HAP-1 (cell line): ENCODE measurements at regions not wholly inside any gene's neighbourhood (a gene's known extent, or its start where the extent isn't known, plus 50 kb on each side); places are given as distances from the start of the nearest gene placed in this dataset.

Experiments
- DNase-seq, 2 experiments: peaks; one replicate each; pipeline ENCODE4 v3.0.0-alpha.2; 2016 to 2020; ENCODE audit warnings: low spot score in 2 of 2
- H3K27me3 ChIP-seq: fragments of 250-450 bp; sonication (Bioruptor Pico); 2 replicates; pipeline ENCODE4 v1.5.1; 2020; ENCODE audit warnings: low read depth, mild to moderate bottlenecking, moderate library complexity
- H3K36me3 ChIP-seq: fragments of 250-450 bp; sonication (Bioruptor Pico); replicated peaks from 2 replicates; pipeline ENCODE4 v1.5.1; 2020; ENCODE audit warnings: mild to moderate bottlenecking
- H3K4me1 ChIP-seq: fragments of 250-450 bp; sonication (Bioruptor Pico); 2 replicates; pipeline ENCODE4 v1.5.1; 2020; ENCODE audit warnings: mild to moderate bottlenecking
- H3K4me3 ChIP-seq: fragments of 250-450 bp; sonication (Bioruptor Pico); 2 replicates; pipeline ENCODE4 v1.5.1; 2020; ENCODE audit warnings: mild to moderate bottlenecking, moderate library complexity
- H3K9me3 ChIP-seq: fragments of 250-450 bp; sonication (Bioruptor Pico); 2 replicates; pipeline ENCODE4 v1.5.1; 2020; ENCODE audit warnings: mild to moderate bottlenecking, moderate library complexity
- in situ Hi-C: fragments of 300-500 bp; cut with MboI; formaldehyde crosslinking; loops from 3 replicates; pipeline ENCODE4 v1.14.3; 2020; ENCODE audit warnings: low sequenced_read_pairs, inconsistent platforms, mixed read lengths

GRCh38 chr2:239664216-239664810 lies 263.5 kb upstream of the HDAC4 start:
- Histone ChIP-seq H3K4me3 (no peak overlapping the region), H3K27me3 (no peaks in the 10 kb centered on the region; the same call in 1 of the 2 replicates), H3K36me3 (no peaks in the 10 kb centered on the region), H3K4me1 (no peaks in the 10 kb centered on the region), H3K9me3 (no peaks in the 10 kb centered on the region)
- DNase-seq = no peak
- in situ Hi-C loops = no loop called here

- no peaks in the 10 kb centered on the region for H3K9me3 ChIP-seq
- H3K27me3 ChIP-seq = no peaks in the 10 kb centered on the region; the same call in 1 of the 2 replicates
- no peak for DNase-seq
- no peaks in the 10 kb centered on the region for H3K36me3 ChIP-seq
- in situ Hi-C loops = no loop called here
- H3K4me1 ChIP-seq = no peaks in the 10 kb centered on the region
- H3K4me3 ChIP-seq = no peak overlapping the region
Observed at GRCh38 chr2:239663364-239663924, 262.6 kb upstream of the HDAC4 start.

- Histone ChIP-seq H3K4me1 (no peaks in the 10 kb centered on the region), H3K9me3 (no peaks in the 10 kb centered on the region), H3K27me3 (no peaks in the 10 kb centered on the region; the same call in 1 of the 2 replicates), H3K4me3 (no peak overlapping the region), H3K36me3 (no peaks in the 10 kb centered on the region)
- no peak for DNase-seq
- in situ Hi-C loops = no loop called here
Observed at GRCh38 chr2:239662413-239663120, 261.7 kb upstream of the HDAC4 start.

GRCh38 chr2:239661334-239662312 lies 260.8 kb upstream of the HDAC4 start:
- Histone ChIP-seq H3K4me3 (no peak overlapping the region), H3K27me3 (no peaks in the 10 kb centered on the region; the same call in 1 of the 2 replicates), H3K9me3 (no peaks in the 10 kb centered on the region), H3K4me1 (no peaks in the 10 kb centered on the region), H3K36me3 (no peaks in the 10 kb centered on the region)
- DNase-seq = no peak
- in situ Hi-C loops = no loop called here

GRCh38 chr2:239660390-239661230 lies 259.8 kb upstream of the HDAC4 start:
- H3K4me3 ChIP-seq = no peak overlapping the region
- H3K27me3 ChIP-seq = no peaks in the 10 kb centered on the region; the same call in 1 of the 2 replicates
- no peaks in the 10 kb centered on the region for H3K4me1 ChIP-seq
- H3K36me3 ChIP-seq = no peaks in the 10 kb centered on the region
- in situ Hi-C loops = no loop called here
- H3K9me3 ChIP-seq = no peaks in the 10 kb centered on the region
- DNase-seq = no peak

- no peak for DNase-seq
- Histone ChIP-seq H3K36me3 (no peaks in the 10 kb centered on the region), H3K27me3 (no peaks in the 10 kb centered on the region; the same call in 1 of the 2 replicates), H3K4me3 (no peak overlapping the region), H3K9me3 (no peaks in the 10 kb centered on the region), H3K4me1 (no peaks in the 10 kb centered on the region)
- in situ Hi-C loops = no loop called here
Observed at GRCh38 chr2:239657992-239658391, 257.2 kb upstream of the HDAC4 start.

- no peak overlapping the region for H3K4me3 ChIP-seq
- H3K36me3 ChIP-seq = no peaks in the 10 kb centered on the region
- H3K9me3 ChIP-seq = no peaks in the 10 kb centered on the region
- no peak for DNase-seq
- no peaks in the 10 kb centered on the region for H3K4me1 ChIP-seq
- in situ Hi-C loops = no loop called here
- no peaks in the 10 kb centered on the region; the same call in 1 of the 2 replicates for H3K27me3 ChIP-seq
Observed at GRCh38 chr2:239657236-239657635, 256.4 kb upstream of the HDAC4 start.

- DNase-seq = no peak
- Histone ChIP-seq H3K27me3 (no peaks in the 10 kb centered on the region), H3K36me3 (no peaks in the 10 kb centered on the region), H3K4me1 (no peaks in the 10 kb centered on the region), H3K9me3 (no peaks in the 10 kb centered on the region), H3K4me3 (no peak overlapping the region)
- in situ Hi-C loops = no loop called here
Observed at GRCh38 chr2:239654266-239654665, 253.4 kb upstream of the HDAC4 start.

GRCh38 chr2:239651859-239652258 lies 251.0 kb upstream of the HDAC4 start:
- in situ Hi-C loops = no loop called here

GRCh38 chr2:239650674-239651073 lies 249.9 kb upstream of the HDAC4 start:
- H3K9me3 ChIP-seq = no peaks in the 10 kb centered on the region
- H3K4me1 ChIP-seq = no peaks in the 10 kb centered on the region
- H3K36me3 ChIP-seq = no peaks in the 10 kb centered on the region
- H3K27me3 ChIP-seq = no peaks in the 10 kb centered on the region
- no peak overlapping the region for H3K4me3 ChIP-seq
- DNase-seq = no peak
- in situ Hi-C loops = no loop called here

More at GRCh38 chr2:239651859-239652258, 251.0 kb upstream of the HDAC4 start:
- Histone ChIP-seq H3K4me3 (no peak overlapping the region), H3K9me3 (no peaks in the 10 kb centered on the region), H3K36me3 (no peaks in the 10 kb centered on the region), H3K4me1 (no peaks in the 10 kb centered on the region), H3K27me3 (no peaks in the 10 kb centered on the region)
- DNase-seq = no peak

- Histone ChIP-seq H3K4me1 (no peaks in the 10 kb centered on the region), H3K4me3 (no peak overlapping the region), H3K9me3 (no peaks in the 10 kb centered on the region), H3K27me3 (no peaks in the 10 kb centered on the region), H3K36me3 (no peaks in the 10 kb centered on the region)
- no peak for DNase-seq
- in situ Hi-C loops = no loop called here
Observed at GRCh38 chr2:239649309-239649708, 248.5 kb upstream of the HDAC4 start.

- in situ Hi-C loops = no loop called here
- H3K9me3 ChIP-seq = no peaks in the 10 kb centered on the region
- DNase-seq = no peak
Observed at GRCh38 chr2:239648607-239649006, 247.8 kb upstream of the HDAC4 start.

More at GRCh38 chr2:239648607-239649006, 247.8 kb upstream of the HDAC4 start:
- H3K36me3 ChIP-seq = no peaks in the 10 kb centered on the region
- no peak overlapping the region for H3K4me3 ChIP-seq
- no peaks in the 10 kb centered on the region for H3K4me1 ChIP-seq
- H3K27me3 ChIP-seq = no peaks in the 10 kb centered on the region
